VCaP (cell line): ENCODE measurements at regions not wholly inside any gene's neighbourhood (a gene's known extent, or its start where the extent isn't known, plus 50 kb on each side); places are given as distances from the start of the nearest gene placed in this dataset.

Experiments
- H3K27ac ChIP-seq: fragments of 450-650 bp; 2 replicates; pipeline ENCODE4 v1.5.1; 2017
- CTCF ChIP-seq: fragments of 450-650 bp; conservative IDR thresholded peaks from 2 replicates; pipeline ENCODE4 v1.5.1; 2017; ENCODE audit warnings: mild to moderate bottlenecking, moderate library complexity

- no peak overlapping the region for H3K27ac ChIP-seq
- no peak for TF ChIP-seq CTCF
Measured at GRCh38 chr3:72222410-72222809, 437.5 kb upstream of the PROK2 start.

- H3K27ac ChIP-seq: no peak overlapping the region
- no peak for TF ChIP-seq CTCF
Measured at GRCh38 chr3:72220946-72221345, 436.0 kb upstream of the PROK2 start.

- no peak overlapping the region for H3K27ac ChIP-seq
- no peak for TF ChIP-seq CTCF
Measured at GRCh38 chr3:72219752-72220151, 434.8 kb upstream of the PROK2 start.

- no peak for TF ChIP-seq CTCF
Measured at GRCh38 chr3:72217570-72217969, 432.6 kb upstream of the PROK2 start.

GRCh38 chr3:72214066-72214951 is 429.4 kb upstream of the PROK2 start:
- no peak for TF ChIP-seq CTCF
- H3K27ac ChIP-seq: no peak overlapping the region

More at GRCh38 chr3:72217570-72217969, 432.6 kb upstream of the PROK2 start:
- no peak overlapping the region for H3K27ac ChIP-seq

- no peak for TF ChIP-seq CTCF
- no peak overlapping the region for H3K27ac ChIP-seq
Measured at GRCh38 chr3:72213296-72214065, 428.5 kb upstream of the PROK2 start.

GRCh38 chr3:72212396-72212795 is 427.4 kb upstream of the PROK2 start:
- H3K27ac ChIP-seq: no peak overlapping the region
- TF ChIP-seq CTCF: no peak
